Activated CD8-positive, alpha-beta memory T cell treated with anti-CD3 and anti-CD28 coated beads for 24 hours (primary cell): ENCODE measurements at regions not wholly inside any gene's neighbourhood (a gene's known extent, or its start where the extent isn't known, plus 50 kb on each side); places are given as distances from the start of the nearest gene placed in this dataset.

ENCODE experiments used
- DNase-seq: peaks from one replicate; pipeline ENCODE4 v3.0.0-alpha.2; 2020

DNA sequence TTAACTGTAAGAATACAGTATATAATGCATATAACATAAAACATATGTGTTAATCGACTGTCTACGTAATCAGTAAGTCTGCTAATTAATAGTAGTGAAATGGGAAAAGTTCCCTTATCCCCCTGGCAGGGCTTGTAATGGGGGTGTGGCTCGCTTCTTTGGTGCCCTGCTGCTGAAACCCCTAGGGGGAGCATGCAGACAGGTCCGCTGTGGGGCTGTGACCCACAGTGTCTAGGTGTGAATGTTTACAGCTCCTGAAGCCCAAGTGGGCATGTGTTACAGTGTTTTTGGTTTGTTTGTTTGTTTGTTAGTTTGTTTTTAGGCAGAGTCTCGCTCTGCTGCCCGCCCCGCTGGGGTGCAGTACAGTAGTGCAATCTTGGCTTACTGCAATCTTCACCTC, 495.7 kb downstream of the SHISA9 start:
- no peak for DNase-seq

DNA sequence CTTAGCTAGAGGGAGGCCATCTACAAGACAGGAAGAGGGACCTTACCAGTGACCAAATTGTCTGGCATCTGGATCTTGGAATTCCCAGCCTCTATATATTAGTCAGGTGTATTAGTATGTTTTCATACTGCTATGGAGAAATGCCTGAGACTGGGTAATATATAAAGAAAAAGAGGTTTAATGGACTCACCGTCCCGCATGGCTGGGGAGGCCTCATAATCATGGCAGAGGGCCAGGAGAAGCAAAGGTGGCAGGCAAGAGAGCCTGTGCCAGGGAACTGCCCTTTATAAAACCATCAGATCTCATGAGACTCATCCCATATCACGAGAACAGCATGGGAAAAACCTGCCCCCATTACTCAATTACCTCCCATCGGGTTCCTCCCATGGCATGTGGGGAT, 500.2 kb downstream of the SHISA9 start:
- no peak for DNase-seq

DNA sequence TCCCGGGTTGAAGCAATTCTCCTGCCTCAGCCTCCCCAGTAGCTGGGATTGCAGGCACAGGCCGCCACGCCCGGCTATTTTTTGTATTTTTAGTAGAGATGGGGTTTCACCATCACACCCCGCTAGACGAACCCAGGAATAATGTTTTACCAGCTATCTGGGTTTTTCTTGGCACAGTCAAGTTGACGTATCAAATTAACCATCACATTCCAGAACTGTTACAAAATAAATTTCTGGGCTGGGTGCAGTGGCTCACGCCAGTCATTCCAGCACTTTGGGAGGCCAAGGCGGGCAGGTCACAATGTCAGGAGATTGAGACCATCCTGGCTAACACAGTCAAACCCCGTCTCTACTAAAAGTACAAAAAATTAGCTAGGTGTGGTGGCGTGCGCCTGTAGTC, 501.2 kb downstream of the SHISA9 start:
- no peak for DNase-seq

DNA sequence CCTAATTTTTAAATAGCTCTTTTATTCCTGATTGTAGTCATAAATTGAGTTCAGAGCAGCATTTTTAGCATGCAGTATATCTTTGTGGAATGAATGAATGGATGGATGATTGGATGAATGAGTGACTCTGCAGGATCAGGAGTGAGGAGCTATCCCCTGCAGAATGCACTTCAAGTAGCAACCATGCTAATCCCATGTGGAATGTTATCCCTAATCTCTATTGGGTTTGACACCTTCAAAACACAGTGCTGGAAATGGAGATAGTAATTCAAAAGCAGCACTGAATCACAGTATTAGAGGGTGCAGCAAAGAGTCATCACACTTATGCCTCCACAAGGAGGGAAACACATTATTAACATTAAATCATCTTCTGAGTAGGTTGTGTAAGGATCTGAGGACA, 501.9 kb downstream of the SHISA9 start:
- DNase-seq: no peak

DNA sequence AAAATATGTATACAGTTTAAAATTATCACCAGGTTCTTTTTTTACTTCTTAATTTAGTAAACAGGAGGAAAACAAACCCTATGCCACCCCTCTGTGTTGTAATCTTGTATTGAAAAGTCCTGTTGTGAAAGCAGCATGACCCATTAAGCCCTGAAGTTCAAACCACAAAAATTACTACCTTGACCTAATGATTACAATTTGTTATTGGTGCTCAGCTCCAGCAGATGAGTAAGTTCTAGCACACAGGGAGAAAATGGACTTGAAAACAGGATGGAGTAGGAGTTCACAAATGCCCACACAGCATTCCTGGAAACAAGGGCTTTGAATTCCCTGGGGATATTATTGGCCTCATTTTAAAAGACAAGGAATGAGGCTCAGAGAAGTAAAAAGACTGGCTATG, 505.8 kb upstream of the ERCC4 start:
- no peak for DNase-seq

DNA sequence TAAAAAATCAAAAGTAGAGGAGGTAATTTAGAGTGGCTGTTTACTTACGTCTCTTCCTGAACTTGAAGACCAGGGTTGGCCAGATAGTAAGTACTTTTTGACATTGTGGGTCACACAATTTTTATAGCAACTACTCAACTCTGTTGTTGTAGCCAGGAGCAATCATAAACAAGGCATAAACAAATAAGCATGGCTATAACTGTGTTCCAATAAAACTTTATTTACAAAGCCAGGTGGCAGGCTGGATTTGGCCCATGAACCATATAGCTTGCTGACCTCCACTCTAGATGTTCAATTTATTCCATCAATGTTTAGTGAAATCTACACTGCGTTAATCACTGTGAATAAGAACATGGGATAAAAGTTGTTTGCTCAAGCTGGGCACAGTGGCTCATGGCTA, 500.4 kb upstream of the ERCC4 start:
- DNase-seq: no peak

DNA sequence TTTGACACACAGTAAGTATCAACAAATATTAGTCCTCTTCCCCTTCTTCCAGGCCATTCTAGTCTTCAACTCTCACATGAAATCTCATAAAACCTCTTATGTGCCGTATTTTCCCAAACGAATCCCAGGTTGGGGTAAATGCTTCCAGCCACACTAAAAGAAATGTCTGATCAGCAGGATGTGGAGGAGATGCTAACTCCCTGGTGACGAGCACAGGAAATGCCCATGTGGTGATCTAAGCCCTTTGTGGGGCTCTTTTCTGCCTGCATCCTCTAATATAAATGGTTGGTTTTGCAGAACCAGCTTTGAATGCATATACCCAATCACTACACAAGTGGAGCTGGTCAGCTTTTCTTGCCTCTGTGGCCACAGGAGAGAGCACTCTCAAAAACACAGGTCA, 498.2 kb upstream of the ERCC4 start:
- DNase-seq: no peak

DNA sequence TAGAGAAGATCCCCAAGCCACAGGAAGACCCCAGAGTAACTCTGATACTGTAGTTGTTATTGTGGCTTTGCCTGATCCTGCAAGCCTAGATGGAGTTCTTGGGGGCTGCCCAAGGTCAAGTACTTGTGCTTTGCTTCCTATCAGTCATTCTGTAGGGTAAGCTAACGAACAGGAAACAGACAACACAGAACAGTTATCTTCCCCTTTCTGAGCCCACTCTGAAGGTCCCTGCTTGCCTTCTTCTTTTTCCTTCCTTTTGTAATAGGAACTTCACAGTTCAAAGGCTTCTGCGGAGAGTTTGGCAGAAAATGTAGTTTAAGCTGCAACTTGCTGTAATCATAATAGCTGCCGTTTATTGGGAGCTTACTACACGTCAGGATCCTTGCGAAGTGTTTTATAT, 494.1 kb upstream of the ERCC4 start:
- no peak for DNase-seq

DNA sequence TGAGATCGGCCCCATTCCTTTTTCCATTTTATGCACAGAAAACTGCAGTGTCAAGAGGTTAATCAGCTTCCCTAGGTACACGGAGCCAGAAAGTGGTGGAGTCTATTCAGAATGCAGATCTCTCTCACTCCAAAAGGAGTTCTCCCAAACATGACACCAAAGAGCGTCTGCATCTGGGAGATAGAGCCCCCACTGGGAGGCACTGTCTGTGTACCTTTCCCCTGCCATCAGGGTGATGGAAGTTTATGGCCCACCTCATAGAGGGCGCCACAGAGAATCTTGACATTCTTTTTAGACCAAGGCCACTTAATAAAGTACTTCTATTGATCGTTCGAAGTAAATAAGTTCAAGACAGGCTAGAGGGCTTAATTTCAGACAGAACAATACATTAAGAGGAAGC, 493.7 kb upstream of the ERCC4 start:
- no peak for DNase-seq

DNA sequence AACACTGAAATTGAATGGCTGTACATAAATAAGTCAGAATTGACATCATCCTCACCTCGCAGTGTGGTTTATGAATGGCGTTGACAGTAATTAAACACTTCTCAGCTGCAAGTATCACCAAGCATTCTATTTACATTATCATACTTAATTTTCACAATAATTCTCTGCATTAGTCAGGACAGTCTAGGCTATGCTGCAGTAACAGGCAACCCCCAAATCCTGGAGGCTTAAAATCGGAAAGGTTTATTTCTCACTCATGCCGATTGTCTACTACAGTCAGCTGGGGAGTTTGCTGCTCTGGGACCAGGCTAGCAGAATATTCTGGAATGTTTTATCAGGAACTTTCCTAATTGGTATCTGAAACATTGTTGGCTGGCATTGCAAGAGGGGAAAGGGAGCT, 493.2 kb upstream of the ERCC4 start:
- no peak for DNase-seq

DNA sequence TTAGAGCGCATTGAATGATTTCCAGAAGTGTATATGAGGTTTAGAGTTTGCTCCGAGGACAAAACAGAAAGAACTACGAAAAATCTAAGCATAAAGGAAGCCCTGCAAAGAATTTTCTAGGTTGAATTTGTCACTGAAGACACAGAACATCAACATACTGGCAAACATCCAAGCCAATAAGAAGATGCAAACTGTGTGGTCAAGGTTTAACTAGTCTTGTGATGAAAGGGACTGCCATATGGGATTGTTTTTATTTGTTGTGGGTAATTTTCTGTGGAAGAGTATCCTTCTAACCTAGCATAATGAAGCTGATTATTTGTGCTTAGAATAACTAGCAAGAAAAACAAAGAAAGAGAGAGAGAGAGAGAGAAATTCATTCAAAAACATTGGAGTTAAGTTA, 492.0 kb upstream of the ERCC4 start:
- no peak for DNase-seq

DNA sequence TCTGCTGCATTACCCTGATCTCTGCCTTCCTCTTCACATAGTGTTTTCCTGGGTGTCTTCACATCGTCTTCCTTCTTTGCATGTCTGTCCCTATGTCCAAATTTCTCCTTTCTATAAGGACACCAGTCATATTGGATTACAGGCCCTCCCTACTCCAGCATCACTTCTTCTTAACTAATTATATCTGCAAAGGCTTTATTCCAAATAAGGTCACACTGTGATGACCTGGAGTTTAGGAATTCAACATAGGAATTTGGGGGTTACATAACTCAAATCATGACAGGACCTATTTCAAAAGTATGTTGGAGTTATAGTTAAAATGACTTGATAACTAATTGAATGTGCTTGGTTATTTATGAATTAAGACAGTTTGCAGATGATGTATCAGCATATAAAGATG, 490.5 kb upstream of the ERCC4 start:
- DNase-seq: no peak

DNA sequence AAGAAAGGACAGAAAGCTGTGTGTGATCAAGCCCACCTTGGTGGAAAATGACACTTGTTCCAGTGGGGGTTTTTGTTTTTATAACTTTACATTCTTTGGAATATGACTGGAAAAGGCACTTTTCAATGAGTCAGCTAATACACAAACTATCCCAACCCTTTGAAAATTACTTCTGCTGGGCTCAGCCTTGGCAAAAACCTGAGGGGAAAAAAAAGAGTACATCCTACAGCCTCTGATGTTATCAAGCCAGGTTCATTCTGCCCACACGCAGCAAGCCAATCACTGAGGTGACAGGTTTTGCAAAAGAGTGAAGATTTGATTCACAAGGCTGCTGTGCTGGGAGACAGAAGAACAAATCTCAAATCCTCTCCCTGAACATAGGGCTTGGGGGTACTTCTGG, 484.5 kb upstream of the ERCC4 start:
- DNase-seq: no peak

DNA sequence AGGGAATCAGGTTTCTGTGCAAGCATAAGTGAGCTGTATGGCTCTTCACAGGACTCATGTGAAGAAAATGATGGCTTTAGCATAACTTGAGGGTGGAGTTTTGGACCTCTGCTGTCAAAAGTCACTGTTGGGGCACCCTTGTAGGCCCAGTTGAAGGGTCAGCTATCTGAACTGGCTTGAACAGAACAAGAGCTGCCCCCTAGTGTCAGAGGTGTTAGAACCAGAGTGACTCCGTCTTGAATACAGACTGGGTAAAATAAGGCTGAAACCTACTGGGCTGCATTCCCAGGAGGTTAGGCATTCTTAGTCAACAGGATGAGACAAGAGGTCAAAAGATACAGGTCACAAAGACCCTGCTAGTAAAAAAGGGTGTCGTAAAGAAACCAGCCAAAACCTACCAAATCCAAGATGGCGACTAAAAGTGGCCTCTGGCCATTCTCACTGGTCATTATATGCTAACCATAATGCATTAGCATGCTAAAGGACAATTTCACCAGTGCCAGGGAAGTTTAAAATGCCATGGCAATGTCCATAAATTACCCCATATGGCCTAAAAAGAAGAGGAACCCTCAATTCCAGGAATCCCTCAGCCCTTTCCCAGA, 484.0 kb upstream of the ERCC4 start:
- no peak for DNase-seq

DNA sequence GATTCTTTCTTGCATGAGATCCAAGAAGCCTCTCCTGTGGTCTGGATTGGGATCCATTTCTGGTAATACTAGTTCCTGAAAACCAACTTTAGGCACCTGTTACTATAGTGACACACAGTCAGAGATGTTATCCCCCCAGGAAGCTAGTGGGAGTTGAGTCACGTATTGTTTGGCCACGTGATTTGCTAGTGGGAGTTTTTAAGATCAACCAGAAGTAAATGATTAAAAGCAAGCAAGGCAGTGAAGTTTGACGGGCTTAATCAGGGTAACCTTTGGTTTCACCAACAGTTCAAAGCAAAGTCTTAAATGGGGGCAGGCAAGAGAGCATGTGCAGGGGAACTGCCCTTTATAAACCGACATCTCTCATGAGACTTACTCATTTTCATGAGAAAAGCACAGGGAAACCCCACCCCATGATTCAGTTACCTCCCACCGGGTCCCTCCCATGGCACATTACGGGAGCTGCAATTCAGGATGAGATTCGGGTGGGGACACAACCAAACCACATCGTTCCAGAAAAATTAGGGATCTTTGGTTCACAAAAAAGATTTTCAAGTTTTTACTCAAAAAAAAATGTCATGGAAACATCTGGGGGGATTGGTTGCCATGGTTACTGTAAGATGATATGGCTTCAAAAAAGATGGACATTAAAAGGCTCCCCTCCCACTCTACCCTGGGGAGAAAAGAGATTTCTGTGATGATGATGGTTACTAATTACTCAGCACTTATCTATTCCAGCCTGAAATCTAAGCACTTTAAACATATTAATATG, 483.1 kb upstream of the ERCC4 start:
- no peak for DNase-seq

DNA sequence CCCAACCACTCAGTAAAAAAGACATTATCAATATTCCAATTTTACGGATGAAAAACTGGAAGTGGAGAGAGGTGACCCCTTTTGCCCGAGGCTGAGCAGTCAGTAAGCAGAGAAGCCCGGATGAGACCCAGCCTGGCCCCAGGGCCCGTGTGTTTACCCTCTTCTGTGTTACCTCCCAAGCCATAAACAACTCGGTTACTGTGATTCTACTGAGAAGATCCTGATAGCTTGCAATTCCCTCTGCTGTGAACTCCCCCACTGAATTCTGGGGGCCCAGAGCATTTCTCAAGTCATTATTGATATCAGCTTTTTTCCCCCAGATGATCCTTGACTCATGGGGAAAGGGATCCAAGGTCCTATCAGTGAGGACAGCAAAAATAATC, 482.6 kb upstream of the ERCC4 start:
- DNase-seq: no peak

DNA sequence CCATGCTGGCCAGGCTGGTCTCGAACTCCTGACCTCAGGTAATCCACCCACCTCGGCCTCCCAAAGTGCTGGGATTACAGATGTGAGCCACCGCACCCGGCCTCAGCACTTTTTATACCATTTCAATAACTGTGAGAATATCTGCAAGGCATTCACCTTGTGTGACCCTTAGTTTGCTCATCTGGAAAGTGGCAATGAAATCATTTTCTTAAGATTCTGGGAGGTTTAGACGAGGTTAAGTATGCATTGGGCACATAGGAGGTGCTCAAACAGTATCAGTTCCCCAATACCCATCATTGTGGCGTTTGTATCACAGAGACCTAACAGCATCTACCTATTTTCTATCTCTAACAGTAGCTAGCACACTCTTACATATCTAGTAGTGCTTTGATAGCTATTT, 481.9 kb upstream of the ERCC4 start:
- no peak for DNase-seq

DNA sequence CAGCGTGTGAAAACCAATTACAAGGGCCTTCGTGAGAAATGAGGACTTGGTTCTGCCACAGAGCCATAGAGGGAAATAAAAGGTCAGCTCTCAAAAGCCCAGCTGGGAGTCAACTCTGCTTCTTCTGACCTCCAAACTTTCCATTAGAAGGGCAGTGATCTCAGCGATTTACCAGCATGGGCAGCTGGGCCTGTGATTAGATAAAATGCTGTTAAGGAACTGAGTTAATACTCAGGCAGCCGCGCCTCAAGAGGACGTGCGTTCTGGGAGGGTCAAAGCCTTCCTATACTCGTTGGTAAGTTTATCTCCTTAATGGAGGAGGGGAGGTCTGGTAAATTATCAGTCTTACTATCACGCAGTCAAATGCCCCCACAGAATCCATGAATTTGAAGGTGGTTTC, 480.2 kb upstream of the ERCC4 start:
- DNase-seq: no peak

DNA sequence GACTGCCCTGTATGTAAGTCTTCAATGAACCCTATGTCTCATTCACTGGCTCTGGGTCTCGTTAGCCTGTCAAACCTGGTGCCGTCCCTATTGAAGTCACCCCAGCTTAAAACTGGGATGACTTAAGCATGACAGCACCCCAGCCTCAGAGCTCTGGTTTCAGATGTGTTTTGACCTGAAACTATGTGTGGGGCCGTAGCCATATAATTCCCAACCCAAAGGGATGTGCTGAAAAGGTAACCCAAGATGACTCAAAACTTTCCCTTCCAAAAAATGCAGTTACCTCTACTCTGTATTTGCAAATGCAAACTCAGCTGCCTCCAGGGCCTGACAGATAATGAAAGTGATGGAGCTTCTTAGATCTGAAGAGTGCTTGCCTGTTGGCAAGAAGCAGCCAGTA, 478.3 kb upstream of the ERCC4 start:
- DNase-seq: no peak

DNA sequence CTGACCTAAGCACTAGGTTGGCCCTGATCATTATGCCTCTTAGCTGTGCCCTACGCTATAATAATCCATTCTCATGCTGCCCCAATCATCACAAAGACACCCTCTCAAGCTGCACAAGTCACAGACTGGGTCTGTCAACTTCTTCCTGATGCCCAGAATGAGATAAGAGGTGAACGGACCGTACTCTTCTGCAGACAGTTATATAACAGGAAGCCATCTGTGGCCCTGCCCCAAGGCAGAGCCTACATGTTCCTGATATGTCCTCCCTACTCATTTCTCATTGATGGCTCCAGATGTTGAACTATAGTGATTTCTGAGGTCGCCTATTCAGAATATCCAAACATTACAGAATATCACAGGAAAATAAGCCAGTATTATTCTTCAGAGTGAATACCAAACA, 471.6 kb upstream of the ERCC4 start:
- no peak for DNase-seq

DNA sequence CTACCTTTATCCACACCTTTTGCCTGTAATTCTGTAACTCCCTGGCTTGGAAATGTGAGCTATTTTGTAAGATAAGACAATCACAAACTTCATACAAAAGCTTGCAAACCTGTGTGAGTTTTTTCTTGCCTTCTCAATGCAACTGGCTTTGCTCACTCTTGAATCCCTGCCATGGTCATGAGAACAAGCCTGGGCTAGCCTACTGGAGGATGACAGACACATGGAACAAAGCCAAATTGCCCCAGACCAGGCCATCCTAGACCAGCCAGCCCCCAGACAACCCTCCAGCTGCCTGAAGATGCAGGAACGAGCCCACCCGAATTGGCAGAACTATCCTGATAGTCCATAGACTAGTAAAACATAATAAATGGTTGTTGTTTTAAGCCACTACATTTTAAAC, 466.6 kb upstream of the ERCC4 start:
- no peak for DNase-seq

DNA sequence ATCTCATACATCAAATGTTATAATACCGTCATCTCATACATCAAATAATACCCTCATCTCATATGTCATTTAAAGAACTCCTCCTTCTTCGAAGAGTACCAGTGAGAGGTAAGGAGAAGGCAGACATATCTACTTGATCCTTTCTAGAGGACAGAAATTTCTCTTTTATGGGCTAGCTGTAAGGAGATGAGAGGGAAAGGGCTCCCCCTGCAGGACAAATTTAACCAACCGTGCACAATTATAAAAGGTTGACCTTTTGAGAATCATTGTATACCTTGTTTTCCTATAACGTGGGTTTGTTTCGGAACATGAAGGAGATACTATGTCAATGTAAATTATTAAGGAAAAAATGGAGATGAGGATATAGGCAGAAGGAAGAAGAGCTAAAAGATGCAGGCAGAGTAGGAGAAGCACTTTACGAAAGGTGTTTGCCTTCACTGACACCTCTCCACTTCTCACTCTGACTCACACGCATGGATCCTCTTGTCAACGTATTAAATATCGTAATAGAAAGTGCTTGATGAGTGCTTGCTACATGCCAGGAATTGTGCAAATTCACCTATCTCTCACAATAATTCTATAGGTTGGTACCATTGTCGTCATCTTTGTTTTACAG, 465.9 kb upstream of the ERCC4 start:
- no peak for DNase-seq

DNA sequence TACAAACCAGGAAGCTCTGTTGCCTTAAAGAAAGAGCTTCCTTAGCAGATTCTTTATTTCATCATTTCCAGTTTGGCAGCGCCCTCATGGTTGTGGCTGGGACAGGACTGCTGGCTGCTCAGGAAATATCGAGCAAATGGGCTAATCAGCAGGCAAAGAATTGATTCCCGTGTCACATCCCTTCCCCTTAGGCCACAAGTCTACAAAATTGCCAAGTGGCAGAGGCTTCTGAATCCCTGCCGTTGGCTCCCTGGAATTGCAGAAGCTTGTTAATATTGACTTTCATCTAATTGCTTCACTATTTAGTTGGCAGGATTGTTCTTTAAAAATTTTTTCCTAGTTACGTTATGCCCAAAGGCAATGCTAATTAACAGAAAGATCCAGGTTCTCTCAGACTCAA, 456.3 kb upstream of the ERCC4 start:
- DNase-seq: no peak

DNA sequence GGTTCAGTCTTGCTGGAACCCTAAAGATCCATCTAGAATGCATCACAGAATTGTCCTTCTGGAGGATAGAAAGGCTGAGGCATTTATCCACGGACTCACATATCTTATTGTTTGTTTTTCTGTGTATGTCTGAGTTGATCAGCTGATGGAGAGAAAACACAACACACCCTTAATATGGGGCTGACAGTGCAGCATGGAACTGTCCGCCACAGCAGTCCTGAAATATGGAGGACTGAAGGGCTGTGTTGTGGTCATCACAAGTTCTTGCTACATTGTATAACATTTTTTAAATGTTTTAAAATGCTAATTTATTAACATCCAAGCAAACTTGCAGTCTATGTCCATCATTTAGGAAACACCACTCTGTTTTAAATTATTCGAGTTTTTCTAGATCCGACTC, 448.9 kb upstream of the ERCC4 start:
- DNase-seq: no peak

DNA sequence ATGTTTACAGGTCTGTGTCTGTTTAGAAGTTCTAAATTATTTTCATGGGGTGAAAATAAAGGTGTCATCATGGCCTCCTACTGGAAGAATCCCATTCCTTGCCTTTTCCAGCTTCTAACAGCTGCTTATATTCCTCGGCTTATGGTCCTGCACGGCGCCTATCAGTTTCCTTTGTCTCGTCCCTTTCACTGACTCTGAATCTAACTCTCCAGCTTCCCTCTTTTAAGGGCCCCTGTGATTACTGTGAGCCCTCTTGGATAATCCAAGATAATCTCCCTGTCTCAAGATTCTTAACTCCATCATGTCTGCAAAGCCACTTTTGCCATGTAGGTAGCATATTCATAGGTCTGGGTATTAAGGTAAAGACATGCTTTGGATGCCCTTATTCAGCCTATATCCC, 441.0 kb upstream of the ERCC4 start:
- DNase-seq: no peak
